H1 (cell line): ENCODE measurements at regions not wholly inside any gene's neighbourhood (a gene's known extent, or its start where the extent isn't known, plus 50 kb on each side); places are given as distances from the start of the nearest gene placed in this dataset.

ENCODE experiments used
- CTCF ChIA-PET: fragments of 300-600 bp; sonication (Branson Sonifier 250); formaldehyde crosslinking; loops from one replicate; lab custom pipeline; 2021; ENCODE audit not compliant: partially characterized antibody; lab: Charles Lee
- POLR2A ChIA-PET: fragments of 300-600 bp; sonication (Branson Sonifier 250); formaldehyde crosslinking; loops from one replicate; lab custom pipeline; 2021; ENCODE audit warnings: inconsistent platforms; ENCODE audit not compliant: partially characterized antibody; lab: Charles Lee
- DNase-seq, 2 experiments: peaks; one replicate each; pipeline versions ENCODE4 v3.0.0 to v3.0.0-alpha.2; 2010 to 2022; ENCODE audit warnings: low spot score in 2 of 2, low read depth in 1 of 2, mixed read lengths in 1 of 2
- FAIRE-seq: peaks from 2 replicates; lab custom pipeline; 2011; peaks lifted over from hg19 to GRCh38; lab: Jason Lieb, UNC
- H2AFZ ChIP-seq: 2 replicates; pipeline ENCODE4 v1.8.1; 2012; ENCODE audit warnings: low read length, inconsistent platforms
- H2AK5ac ChIP-seq: 2 replicates; pipeline ENCODE4 v1.6.1; 2013; ENCODE audit warnings: low read depth, low read length
- H2BK120ac ChIP-seq: replicated peaks from 2 replicates; pipeline ENCODE3; 2013; ENCODE audit warnings: low read depth, low read length, inconsistent platforms
- H2BK12ac ChIP-seq: 2 replicates; pipeline ENCODE4 v1.6.1; 2013; ENCODE audit warnings: low read depth, low read length
- H2BK15ac ChIP-seq: 2 replicates; pipeline ENCODE4 v1.6.1; 2013; ENCODE audit warnings: low read length
- H2BK20ac ChIP-seq: 2 replicates; pipeline ENCODE4 v1.6.1; 2013; ENCODE audit warnings: low read length
- H2BK5ac ChIP-seq: 2 replicates; pipeline ENCODE4 v1.6.1; 2013; ENCODE audit warnings: low read depth, low read length
- H3K14ac ChIP-seq: 2 replicates; pipeline ENCODE4 v1.6.1; 2013; ENCODE audit warnings: inconsistent platforms; ENCODE audit not compliant: insufficient read length
- H3K18ac ChIP-seq: 2 replicates; pipeline ENCODE4 v1.6.1; 2013; ENCODE audit warnings: low read length; ENCODE audit errors: extremely low read depth
- H3K23ac ChIP-seq: 2 replicates; pipeline ENCODE4 v1.6.1; 2013; ENCODE audit warnings: inconsistent platforms; ENCODE audit not compliant: insufficient read length
- H3K23me2 ChIP-seq: 2 replicates; pipeline ENCODE4 v1.6.1; 2013; ENCODE audit warnings: low read depth, low read length
- H3K27ac ChIP-seq: 2 replicates; pipeline ENCODE4 v1.6.1; 2011; ENCODE audit warnings: low read depth, low read length, inconsistent platforms
- H3K27me3 ChIP-seq, 4 experiments: replicated peaks in 1 of 4; 1 replicate in 1 of 4; 2 replicates in 3 of 4; pipeline versions ENCODE4 v1.6.1 to v1.8.1; 2011 to 2013; ENCODE audit warnings: low read length in 3 of 4, mild to moderate bottlenecking in 3 of 4, inconsistent platforms in 2 of 4, mixed read lengths in 2 of 4, moderate library complexity in 1 of 4; ENCODE audit not compliant: control insufficient read depth in 3 of 4, insufficient read depth in 3 of 4; ENCODE audit errors: extremely low read depth in 1 of 4
- H3K36me3 ChIP-seq, 4 experiments: 2 replicates each; pipeline versions ENCODE4 v1.6.1 to v1.8.1; 2011 to 2013; ENCODE audit warnings: mild to moderate bottlenecking in 4 of 4, low read length in 3 of 4, moderate library complexity in 2 of 4, control low read depth in 1 of 4, inconsistent platforms in 1 of 4; ENCODE audit not compliant: insufficient read depth in 4 of 4, control insufficient read depth in 2 of 4
- H3K4ac ChIP-seq: replicated peaks from 2 replicates; pipeline ENCODE3; 2013; ENCODE audit warnings: low read length, low read depth, mixed read lengths, inconsistent platforms; ENCODE audit not compliant: insufficient read length
- H3K4me1 ChIP-seq, 4 experiments: replicated peaks in 1 of 4; 1 replicate in 1 of 4; 2 replicates in 3 of 4; pipeline versions ENCODE4 v1.6.1 to v1.8.1; 2011 to 2013; ENCODE audit warnings: low read length in 3 of 4, inconsistent platforms in 2 of 4, mixed read lengths in 1 of 4; ENCODE audit not compliant: insufficient read depth in 4 of 4, control insufficient read depth in 3 of 4
- H3K4me2 ChIP-seq, 2 experiments: 2 replicates each; pipeline versions ENCODE4 v1.6.1 to v1.8.1; 2011 to 2013; ENCODE audit warnings: low read depth in 2 of 2, low read length in 2 of 2, control low read depth in 1 of 2, inconsistent platforms in 1 of 2, mild to moderate bottlenecking in 1 of 2; ENCODE audit not compliant: insufficient read depth in 1 of 2
- H3K4me3 ChIP-seq, 4 experiments: fragments of 200-600, 300-600 bp in 1 of 4; sonication (generic), shearing (Covaris generic), sonication (Bioruptor Twin) in 1 of 4; 2 replicates each; pipeline versions ENCODE4 v1.5.1 to v1.8.1; 2011 to 2016; ENCODE audit warnings: low read length in 4 of 4, low read depth in 3 of 4, control low read depth in 2 of 4, inconsistent platforms in 2 of 4, mild to moderate bottlenecking in 2 of 4, mixed read lengths in 1 of 4, moderate library complexity in 1 of 4; ENCODE audit not compliant: insufficient read depth in 2 of 4; ENCODE audit errors: extremely low read depth in 1 of 4
- H3K56ac ChIP-seq: replicated peaks from 2 replicates; pipeline ENCODE3; 2013; ENCODE audit warnings: low read depth, mild to moderate bottlenecking, mixed read lengths, low read length, inconsistent platforms; ENCODE audit not compliant: insufficient read length
- H3K79me1 ChIP-seq: 2 replicates; pipeline ENCODE4 v1.6.1; 2013; ENCODE audit warnings: low read depth, low read length, control low read depth
- H3K79me2 ChIP-seq, 2 experiments: 2 replicates each; pipeline versions ENCODE4 v1.6.1 to v1.8.1; 2012 to 2013; ENCODE audit warnings: low read length in 2 of 2, mild to moderate bottlenecking in 2 of 2, inconsistent platforms in 1 of 2; ENCODE audit not compliant: insufficient read depth in 2 of 2, control insufficient read depth in 1 of 2
- H3K9ac ChIP-seq, 4 experiments: replicated peaks in 1 of 4; 1 replicate in 1 of 4; 2 replicates in 3 of 4; pipeline versions ENCODE4 v1.6.1 to v1.8.1; 2011 to 2013; ENCODE audit warnings: low read depth in 3 of 4, low read length in 3 of 4, control low read depth in 2 of 4, mild to moderate bottlenecking in 2 of 4, moderate library complexity in 2 of 4, inconsistent platforms in 1 of 4; ENCODE audit errors: extremely low read depth in 1 of 4
- H3K9me3 ChIP-seq, 2 experiments: 2 replicates each; pipeline versions ENCODE4 v1.6.1 to v1.8.1; 2012 to 2013; ENCODE audit warnings: mild to moderate bottlenecking in 2 of 2, moderate library complexity in 2 of 2, control low read depth in 1 of 2, inconsistent platforms in 1 of 2, low read depth in 1 of 2, low read length in 1 of 2, mixed read lengths in 1 of 2; ENCODE audit not compliant: insufficient read depth in 2 of 2
- H4K20me1 ChIP-seq, 2 experiments: replicated peaks in 1 of 2; 2 replicates each; pipeline versions ENCODE3 to v1.8.1; 2011 to 2013; ENCODE audit warnings: inconsistent platforms in 2 of 2, low read length in 2 of 2, mild to moderate bottlenecking in 1 of 2; ENCODE audit not compliant: insufficient read depth in 2 of 2, control insufficient read depth in 1 of 2
- H4K5ac ChIP-seq: 2 replicates; pipeline ENCODE4 v1.6.1; 2013; ENCODE audit warnings: low read length, low read depth, mixed read lengths, inconsistent platforms; ENCODE audit not compliant: insufficient read length
- H4K8ac ChIP-seq: 2 replicates; pipeline ENCODE4 v1.8.0; 2013; ENCODE audit warnings: mild to moderate bottlenecking, moderate library complexity, low read length, inconsistent platforms; ENCODE audit not compliant: insufficient read depth; ENCODE audit errors: extremely low read depth
- H4K91ac ChIP-seq: replicated peaks from 2 replicates; pipeline ENCODE3; 2013; ENCODE audit warnings: low read length, mixed read lengths, inconsistent platforms; ENCODE audit not compliant: insufficient read length
- BCL11A ChIP-seq, 2 experiments: IDR thresholded peaks; one replicate each; pipeline ENCODE4 v1.6.1; 2011; ENCODE audit warnings: low read depth in 2 of 2, low read length in 2 of 2, mild to moderate bottlenecking in 2 of 2
- CBX8 ChIP-seq: fragments of 300-800, 300-1000 bp; sonication (generic); IDR thresholded peaks from 2 replicates; pipeline ENCODE4 v1.7.1; 2016; ENCODE audit warnings: low read depth, low read length, borderline replicate concordance
- CEBPB ChIP-seq: IDR thresholded peaks from 2 replicates; pipeline ENCODE4 v1.6.1; 2012; ENCODE audit warnings: low read depth, low read length
- FOSL1 ChIP-seq: IDR thresholded peaks from 2 replicates; pipeline ENCODE4 v1.6.1; 2011; ENCODE audit warnings: mild to moderate bottlenecking, low read depth, low read length, moderate library complexity; ENCODE audit not compliant: insufficient read depth
- KDM1A ChIP-seq: fragments of 200-600, 300-600 bp; sonication (generic); IDR thresholded peaks from 2 replicates; pipeline ENCODE4 v1.7.1; 2016; ENCODE audit warnings: mild to moderate bottlenecking, low read length, borderline replicate concordance
- KDM4A ChIP-seq: IDR thresholded peaks from one replicate; pipeline ENCODE4 v1.7.1; 2012; ENCODE audit warnings: low read depth, mild to moderate bottlenecking, moderate library complexity, low read length, inconsistent platforms; ENCODE audit not compliant: severe bottlenecking
- RAD21 ChIP-seq, 2 experiments: IDR thresholded peaks in 1 of 2; conservative IDR thresholded peaks in 1 of 2; 2 replicates each; pipeline ENCODE4 v1.6.1; 2011; ENCODE audit warnings: low read depth in 2 of 2, low read length in 2 of 2, improper control_type of control experiment in 1 of 2, inconsistent platforms in 1 of 2, mild to moderate bottlenecking in 1 of 2, moderate library complexity in 1 of 2
- RBBP5 ChIP-seq: IDR thresholded peaks from 2 replicates; pipeline ENCODE4 v1.7.1; 2012; ENCODE audit warnings: low read depth, mild to moderate bottlenecking, inconsistent platforms, low read length, moderate library complexity, borderline replicate concordance
- RNF2 ChIP-seq: fragments of 200-900, 300-1000 bp; sonication (generic); IDR thresholded peaks from 2 replicates; pipeline ENCODE4 v1.7.1; 2016; ENCODE audit warnings: borderline replicate concordance, low read depth, mild to moderate bottlenecking, antibody characterized with exemption, low read length; ENCODE audit not compliant: poor library complexity, severe bottlenecking; ENCODE audit errors: missing control alignments
- SRF ChIP-seq: IDR thresholded peaks from 2 replicates; pipeline ENCODE4 v1.6.1; 2011; ENCODE audit warnings: mild to moderate bottlenecking, low read depth, low read length, moderate library complexity
- TAF1 ChIP-seq: IDR thresholded peaks from 2 replicates; pipeline ENCODE4 v1.6.1; 2011; ENCODE audit warnings: mild to moderate bottlenecking, low read depth, low read length
- YY1 ChIP-seq: IDR thresholded peaks from 2 replicates; pipeline ENCODE4 v1.6.1; 2011; ENCODE audit warnings: low read depth, mild to moderate bottlenecking, low read length
- WGBS, 2 experiments: shearing (Covaris generic) in 1 of 2; methylation state at CpG; one replicate each; pipeline versions ENCODE4 v1.1.6 to v1.1.7; 2013 to 2015; ENCODE audit warnings: low lambda C conversion rate in 2 of 2, mixed read lengths in 2 of 2, inconsistent platforms in 1 of 2, low coverage in 1 of 2, missing lambda C conversion rate in 1 of 2; ENCODE audit not compliant: insufficient replicate concordance in 2 of 2, insufficient coverage in 1 of 2, insufficient read length in 1 of 2; ENCODE audit errors: extremely low coverage in 1 of 2, missing lambda C conversion rate in 1 of 2; 5-methylcytosine and 5-hydroxymethylcytosine counted together

- no peak overlapping the region for H3K14ac ChIP-seq
- no peak overlapping the region for H4K91ac ChIP-seq
- no peaks in the 10 kb centered on the region; a peak in 1 of 7 replicates for H3K27me3 ChIP-seq
- H2BK120ac ChIP-seq, result no peak overlapping the region
- H3K9me3 ChIP-seq, result peaks cover 0 to 5% of the 10 kb centered on the region in 2 experiments; a peak in 2 of 4 replicates
- peaks cover 0 to 4% (median 1%) of the 10 kb centered on the region in 4 experiments; a peak in 3 of 7 replicates for H3K4me1 ChIP-seq
- H3K4me2 ChIP-seq, result no peak overlapping the region
- H3K4me3 ChIP-seq, result no peak overlapping the region
- peaks cover 2% of the 10 kb centered on the region; the same call in 1 of the 2 replicates for H3K23me2 ChIP-seq
- no peak overlapping the region for H2BK12ac ChIP-seq
- H2BK15ac ChIP-seq, result no peak overlapping the region
- 0 out of 2 replicates have a peak overlapping the region, but pooled peaks have one; percentile 30 for H2AFZ ChIP-seq
- no peak overlapping the region for H3K23ac ChIP-seq
- WGBS, 2 experiments, result 41% methylated on average over 4 of the region's 4 CpGs; no CpG with 5 or more reads in 1 of the 2 experiments
- ChIA-PET POLR2A (interaction anchor here (0.6 to 1.5 kb wide), 3 partner anchors 12 to 337 kb away, joined by 3 to 4 read pairs (median 3); no protein-coding TSS in a partner anchor), CTCF (interaction anchor here (0.6 to 10.1 kb wide), 38 partner anchors 8 to 713 kb away, joined by 3 to 165 read pairs (median 4); no protein-coding TSS in a partner anchor)
- H3K79me1 ChIP-seq, result no peaks in the 10 kb centered on the region
- FAIRE-seq, result peak; percentile 7
- H2BK20ac ChIP-seq, result no peak overlapping the region
- no peak overlapping the region for H4K8ac ChIP-seq
- H3K36me3 ChIP-seq, result no peaks in the 10 kb centered on the region
- H3K4ac ChIP-seq, result no peak overlapping the region
- no peaks in the 10 kb centered on the region for H3K79me2 ChIP-seq
- no peak overlapping the region for H2AK5ac ChIP-seq
- no peak overlapping the region for H2BK5ac ChIP-seq
- no peak overlapping the region for H4K5ac ChIP-seq
- peak in 1 of 2 experiments; percentile 79 for DNase-seq
- no peak overlapping the region for H3K27ac ChIP-seq
- H3K56ac ChIP-seq, result no peak overlapping the region
- H3K18ac ChIP-seq, result no peak overlapping the region
- H3K9ac ChIP-seq, result no peak overlapping the region
- H4K20me1 ChIP-seq, result peaks cover 3% of the 10 kb centered on the region in 2 experiments
- no peak for TF ChIP-seq YY1
- no peak for TF ChIP-seq RNF2
- TF ChIP-seq RAD21 (IDR thresholded peaks at IDR 0.05 in 1 of 2, conservative IDR thresholded peaks at IDR 0.05 in 1 of 2; ENCODE audit: low read depth in 2 of 2, low read length in 2 of 2), result peak; percentile 70 to 83
- no peak for TF ChIP-seq CEBPB
- no peak for TF ChIP-seq KDM1A
- TF ChIP-seq SRF, result no peak
- TF ChIP-seq FOSL1, result no peak
- TF ChIP-seq CBX8, result no peak
- TF ChIP-seq RBBP5, result no peak
- no peak for TF ChIP-seq TAF1
- no peak for TF ChIP-seq KDM4A
- no peak for TF ChIP-seq BCL11A (IDR thresholded peaks at IDR 0.05; ENCODE audit: low read depth in 2 of 2, low read length in 2 of 2)
Observed at GRCh38 chr20:51326201-51326819, 216.2 kb downstream of the NFATC2 start.
